Astrocyte of the cerebellum (primary cell): ENCODE measurements at regions not wholly inside any gene's neighbourhood (a gene's known extent, or its start where the extent isn't known, plus 50 kb on each side); places are given as distances from the start of the nearest gene placed in this dataset.

Source experiments
- DNase-seq: peaks from one replicate; pipeline ENCODE4 v3.0.0-alpha.2; 2011; ENCODE audit warnings: low read depth
- H3K4me3 ChIP-seq: 2 replicates; pipeline ENCODE4 v1.5.1; 2011; ENCODE audit warnings: mild to moderate bottlenecking, low read depth, low read length, moderate library complexity
- in situ Hi-C: cut with HindIII; loops from 2 replicates; pipeline ENCODE4 v1.10.0; 2017; ENCODE audit warnings: low sequenced_read_pairs
- TF ChIP-seq, protein P1 (sequence below): IDR thresholded peaks from 2 replicates; pipeline ENCODE4 v1.5.1; 2012; ENCODE audit warnings: low read length, low read depth, moderate library complexity, mild to moderate bottlenecking; ENCODE audit errors: missing control alignments

DNA sequence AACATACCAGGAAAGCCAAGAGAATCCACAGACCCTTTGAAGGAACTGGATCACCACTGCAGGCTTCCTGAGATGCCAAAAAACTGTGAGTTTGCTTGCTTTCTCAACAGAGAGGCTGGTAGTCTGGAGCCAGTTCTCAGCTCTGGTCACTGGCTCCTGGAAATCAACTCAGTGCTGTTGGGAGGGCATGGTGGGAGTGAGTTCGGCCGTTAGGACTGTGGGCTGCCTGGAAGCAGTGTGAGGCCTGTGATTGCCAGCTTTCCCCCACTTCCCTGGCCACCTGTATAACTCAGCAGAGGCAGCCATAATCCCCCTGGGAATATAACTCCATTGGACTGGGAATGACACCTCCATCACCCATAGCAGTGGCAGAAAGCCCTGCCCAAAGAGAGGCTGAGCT, 122.0 kb upstream of the FSTL5 start:
- no peak overlapping the region for H3K4me3 ChIP-seq
- in situ Hi-C loops, result no loop called here
- DNase-seq, result no peak
- TF ChIP-seq, protein P1, sequence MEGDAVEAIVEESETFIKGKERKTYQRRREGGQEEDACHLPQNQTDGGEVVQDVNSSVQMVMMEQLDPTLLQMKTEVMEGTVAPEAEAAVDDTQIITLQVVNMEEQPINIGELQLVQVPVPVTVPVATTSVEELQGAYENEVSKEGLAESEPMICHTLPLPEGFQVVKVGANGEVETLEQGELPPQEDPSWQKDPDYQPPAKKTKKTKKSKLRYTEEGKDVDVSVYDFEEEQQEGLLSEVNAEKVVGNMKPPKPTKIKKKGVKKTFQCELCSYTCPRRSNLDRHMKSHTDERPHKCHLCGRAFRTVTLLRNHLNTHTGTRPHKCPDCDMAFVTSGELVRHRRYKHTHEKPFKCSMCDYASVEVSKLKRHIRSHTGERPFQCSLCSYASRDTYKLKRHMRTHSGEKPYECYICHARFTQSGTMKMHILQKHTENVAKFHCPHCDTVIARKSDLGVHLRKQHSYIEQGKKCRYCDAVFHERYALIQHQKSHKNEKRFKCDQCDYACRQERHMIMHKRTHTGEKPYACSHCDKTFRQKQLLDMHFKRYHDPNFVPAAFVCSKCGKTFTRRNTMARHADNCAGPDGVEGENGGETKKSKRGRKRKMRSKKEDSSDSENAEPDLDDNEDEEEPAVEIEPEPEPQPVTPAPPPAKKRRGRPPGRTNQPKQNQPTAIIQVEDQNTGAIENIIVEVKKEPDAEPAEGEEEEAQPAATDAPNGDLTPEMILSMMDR, result no peak

DNA sequence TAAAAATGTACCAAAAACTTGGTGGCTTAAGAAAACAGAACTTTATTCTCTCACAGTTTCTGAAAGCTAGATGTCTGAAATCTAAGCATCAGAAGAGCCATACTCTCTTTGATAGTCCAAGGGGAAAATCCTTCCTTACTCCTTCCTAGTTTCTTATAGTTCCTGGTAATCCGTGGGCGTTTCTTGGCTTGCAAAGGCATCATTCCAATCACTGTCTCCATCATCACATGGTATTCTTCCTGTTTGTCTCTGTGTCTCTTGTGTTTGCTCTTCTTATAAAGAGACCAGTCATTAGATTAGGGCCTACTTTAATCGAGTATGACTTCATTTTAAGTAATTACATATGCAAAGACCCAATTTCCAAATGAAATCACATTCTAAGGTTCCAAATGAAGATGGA, 118.9 kb upstream of the FSTL5 start:
- TF ChIP-seq, protein P1, result no peak
- DNase-seq, result no peak
- no peak overlapping the region for H3K4me3 ChIP-seq
- in situ Hi-C loops, result no loop called here

DNA sequence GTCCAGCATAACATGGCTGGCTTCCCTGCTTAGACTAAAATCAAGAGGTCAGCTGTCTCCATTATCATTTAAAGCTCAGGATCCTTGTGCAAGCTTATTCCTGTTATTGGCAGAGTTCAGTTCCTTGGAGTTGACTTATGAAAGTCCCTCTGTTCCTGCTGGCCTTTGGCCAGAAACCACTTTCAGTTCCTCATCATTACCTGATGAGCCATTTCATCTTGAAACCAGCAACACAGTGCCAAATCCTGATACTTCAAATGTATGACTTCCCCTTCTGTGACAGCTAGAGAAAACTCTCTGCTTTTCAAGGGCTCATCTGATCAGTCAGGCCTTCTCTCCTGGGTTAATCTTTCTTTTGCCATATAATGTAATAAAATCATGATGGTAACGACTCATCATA, 110.6 kb upstream of the FSTL5 start:
- no peak for DNase-seq
- TF ChIP-seq, protein P1, result no peak
- in situ Hi-C loops, result no loop called here
- no peak overlapping the region for H3K4me3 ChIP-seq

DNA sequence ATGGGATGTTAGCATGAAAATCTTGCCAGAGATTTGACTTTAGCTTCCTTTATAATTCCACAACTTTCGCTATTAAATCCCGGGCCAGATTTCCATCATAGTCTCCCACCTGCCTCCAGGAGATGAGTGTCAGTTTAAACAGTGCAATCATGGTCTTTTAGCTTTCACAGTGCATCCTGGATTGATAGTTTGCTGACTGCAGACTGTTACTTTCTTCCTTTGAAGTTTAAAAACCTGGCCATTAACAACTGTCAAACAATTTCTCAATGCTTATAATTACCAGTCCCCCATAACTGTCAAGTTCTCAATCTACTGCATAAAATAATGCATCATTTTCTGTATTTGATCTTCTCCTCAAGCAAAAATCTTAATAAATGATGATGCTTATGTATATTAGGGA, 108.4 kb upstream of the FSTL5 start:
- in situ Hi-C loops, result no loop called here
- H3K4me3 ChIP-seq, result no peak overlapping the region
- TF ChIP-seq, protein P1, result no peak
- DNase-seq, result no peak

DNA sequence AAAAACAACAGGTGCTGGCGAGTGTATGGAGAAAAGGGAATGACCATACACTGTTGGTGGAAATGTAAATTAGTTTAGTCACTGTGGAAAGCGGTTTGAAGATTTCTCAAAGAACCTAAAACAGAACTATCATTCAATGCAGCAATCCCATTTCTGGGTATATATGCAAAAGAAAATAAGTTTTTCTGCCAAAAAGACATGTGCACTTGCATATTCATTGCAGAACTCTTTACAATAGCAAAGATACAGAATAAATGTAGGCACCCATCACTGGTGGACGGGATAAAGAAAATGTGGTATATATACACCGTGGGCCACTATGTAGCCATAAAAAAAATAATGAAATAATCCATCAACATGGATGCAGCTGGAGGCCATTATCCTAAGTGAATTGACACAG, 105.1 kb upstream of the FSTL5 start:
- TF ChIP-seq, protein P1, result no peak
- H3K4me3 ChIP-seq, result no peak overlapping the region
- no peak for DNase-seq
- in situ Hi-C loops, result no loop called here

DNA sequence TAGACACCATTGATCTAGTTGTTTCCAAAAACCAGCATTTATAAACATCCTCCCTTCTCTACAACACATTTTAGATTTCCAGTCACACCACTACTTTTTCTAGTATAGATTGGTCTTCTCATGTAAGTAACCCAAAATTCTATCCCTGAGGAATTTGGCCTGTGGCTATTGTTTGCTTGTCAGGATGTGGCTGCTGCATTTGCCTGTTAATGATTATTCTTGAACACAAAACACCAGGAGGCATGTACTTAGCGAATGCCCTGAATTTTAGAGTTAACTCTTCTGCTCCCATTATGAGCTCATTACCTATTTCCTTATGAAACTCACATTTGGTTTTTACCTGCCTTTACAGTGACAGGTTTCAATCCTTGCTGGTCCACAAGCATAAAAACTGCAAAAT, 102.0 kb upstream of the FSTL5 start:
- no peak overlapping the region for H3K4me3 ChIP-seq
- in situ Hi-C loops, result no loop called here
- DNase-seq, result no peak
- TF ChIP-seq, protein P1, result no peak

DNA sequence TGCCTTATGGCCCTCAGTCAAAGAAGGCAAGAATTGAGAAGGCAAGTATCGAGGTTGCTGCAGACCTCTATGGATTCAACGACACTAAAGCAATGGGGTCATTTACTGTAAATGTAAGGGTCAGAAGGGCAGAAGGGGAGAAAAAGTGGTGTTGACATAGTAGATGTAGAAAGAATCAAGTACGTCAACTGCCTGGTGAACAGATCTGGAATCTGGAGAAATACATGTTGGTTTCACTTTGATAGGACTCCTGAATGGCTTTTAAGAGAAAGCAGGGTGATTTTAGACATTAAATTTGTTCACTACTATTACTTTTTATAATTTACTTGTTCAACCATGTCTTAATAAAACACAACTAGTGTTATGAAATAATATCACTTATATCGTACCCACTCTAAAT, 81.3 kb upstream of the FSTL5 start:
- no peak overlapping the region for H3K4me3 ChIP-seq
- no peak for DNase-seq
- TF ChIP-seq, protein P1, result no peak
- in situ Hi-C loops, result no loop called here
